ENCODE measurements at regions not wholly inside any gene's neighbourhood (a gene's known extent, or its start where the extent isn't known, plus 50 kb on each side); places are given as distances from the start of the nearest gene placed in this dataset.
A peak's percentile ranks its signal among the peaks of the same experiment; 100 is the strongest.
"Not testable (repeated sequence)": the region's sequence is repeated elsewhere in the genome, so short reads cannot be mapped to it uniquely, and the experiment has no call there.

GRCh38 chr22:16090991-16091390 is 401.2 kb downstream of the POTEH start:
- H3K4me2 ChIP-seq (ENCODE audit: low read length); H3K27ac ChIP-seq (ENCODE audit: low read depth, low read length, poor library complexity, severe bottlenecking); POLR2A ChIA-PET; H3K36me3 ChIP-seq (ENCODE audit: insufficient read depth, low read length); H4K20me1 ChIP-seq (ENCODE audit: insufficient read depth, low read length); H2AFZ ChIP-seq (ENCODE audit: low read length); H3K9me3 ChIP-seq (ENCODE audit: low read length); H3K79me2 ChIP-seq (ENCODE audit: insufficient read depth, low read depth, low read length); H3K4me1 ChIP-seq (ENCODE audit: insufficient read depth, low read length, poor library complexity, severe bottlenecking); BruUV-seq (replicated peaks); H3K4me3 ChIP-seq (ENCODE audit: low read depth, low read length, poor library complexity, severe bottlenecking); H3K9me2 ChIP-seq (ENCODE audit: insufficient read depth, low read length); CTCF ChIA-PET (ENCODE audit: unreplicated experiment); intact Hi-C loops (cut with micrococcal nuclease; ENCODE audit: unreplicated experiment): not testable (repeated sequence)
- peak; percentile 6 for DNase-seq (ENCODE audit: low spot score)

GRCh38 chr22:16105121-16105520 is 415.3 kb downstream of the POTEH start:
- H3K79me2 ChIP-seq (ENCODE audit: insufficient read depth, low read depth, low read length); H2AFZ ChIP-seq (ENCODE audit: low read length); H4K20me1 ChIP-seq (ENCODE audit: insufficient read depth, low read length); POLR2A ChIA-PET; H3K9me2 ChIP-seq (ENCODE audit: insufficient read depth, low read length); H3K27ac ChIP-seq (ENCODE audit: low read depth, low read length, poor library complexity, severe bottlenecking); H3K4me1 ChIP-seq (ENCODE audit: insufficient read depth, low read length, poor library complexity, severe bottlenecking); H3K4me3 ChIP-seq (ENCODE audit: low read depth, low read length, poor library complexity, severe bottlenecking); BruUV-seq (replicated peaks); DNase-seq (ENCODE audit: low spot score); CTCF ChIA-PET (ENCODE audit: unreplicated experiment); H3K36me3 ChIP-seq (ENCODE audit: insufficient read depth, low read length); H3K4me2 ChIP-seq (ENCODE audit: low read length); intact Hi-C loops (cut with micrococcal nuclease; ENCODE audit: unreplicated experiment); H3K9me3 ChIP-seq (ENCODE audit: low read length): not testable (repeated sequence)

- H3K27ac ChIP-seq (ENCODE audit: low read depth, low read length, poor library complexity, severe bottlenecking); H3K9me2 ChIP-seq (ENCODE audit: insufficient read depth, low read length); H3K79me2 ChIP-seq (ENCODE audit: insufficient read depth, low read depth, low read length); H3K4me1 ChIP-seq (ENCODE audit: insufficient read depth, low read length, poor library complexity, severe bottlenecking); H3K9me3 ChIP-seq (ENCODE audit: low read length); H3K4me2 ChIP-seq (ENCODE audit: low read length); BruUV-seq (replicated peaks); DNase-seq (ENCODE audit: low spot score); intact Hi-C loops (cut with micrococcal nuclease; ENCODE audit: unreplicated experiment); H2AFZ ChIP-seq (ENCODE audit: low read length); H4K20me1 ChIP-seq (ENCODE audit: insufficient read depth, low read length); H3K36me3 ChIP-seq (ENCODE audit: insufficient read depth, low read length); CTCF ChIA-PET (ENCODE audit: unreplicated experiment); POLR2A ChIA-PET; H3K4me3 ChIP-seq (ENCODE audit: low read depth, low read length, poor library complexity, severe bottlenecking): not testable (repeated sequence)
Measured at GRCh38 chr22:16131456-16131855, 441.6 kb downstream of the POTEH start.

- Histone ChIP-seq H4K20me1 (ENCODE audit: insufficient read depth, low read length) (no peaks in the 10 kb centered on the region), H3K36me3 (ENCODE audit: insufficient read depth, low read length) (no peaks in the 10 kb centered on the region), H3K4me2 (ENCODE audit: low read length) (no peak overlapping the region), H3K4me1 (ENCODE audit: insufficient read depth, low read length, poor library complexity, severe bottlenecking) (no peaks in the 10 kb centered on the region), H3K9me2 (ENCODE audit: insufficient read depth, low read length) (no peaks in the 10 kb centered on the region), H2AFZ (ENCODE audit: low read length) (no peak overlapping the region), H3K4me3 (ENCODE audit: low read depth, low read length, poor library complexity, severe bottlenecking) (no peak overlapping the region), H3K27ac (ENCODE audit: low read depth, low read length, poor library complexity, severe bottlenecking) (no peak overlapping the region), H3K9me3 (ENCODE audit: low read length) (no peaks in the 10 kb centered on the region), H3K79me2 (ENCODE audit: insufficient read depth, low read depth, low read length) (no peaks in the 10 kb centered on the region)
- DNase-seq (ENCODE audit: low spot score), result no peak
- TF ChIP-seq CTCF (conservative IDR thresholded peaks at IDR 0.05; ENCODE audit: low read length) (no peak), EZH2phosphoT487 (IDR thresholded peaks at IDR 0.05; ENCODE audit: borderline replicate concordance, low read depth, low read length) (no peak)
- intact Hi-C loops (cut with micrococcal nuclease; ENCODE audit: unreplicated experiment), result no loop called here
- CTCF ChIA-PET (ENCODE audit: unreplicated experiment), result no interaction called here
- POLR2A ChIA-PET, result no interaction called here
- no TSS peak for BruUV-seq (replicated peaks)
Measured at GRCh38 chr22:16131918-16132317, 442.1 kb downstream of the POTEH start.

- POLR2A ChIA-PET; CTCF ChIA-PET (ENCODE audit: unreplicated experiment); H3K79me2 ChIP-seq (ENCODE audit: insufficient read depth, low read depth, low read length); BruUV-seq (replicated peaks); DNase-seq (ENCODE audit: low spot score); H3K9me3 ChIP-seq (ENCODE audit: low read length); H3K4me1 ChIP-seq (ENCODE audit: insufficient read depth, low read length, poor library complexity, severe bottlenecking); H2AFZ ChIP-seq (ENCODE audit: low read length); H3K4me3 ChIP-seq (ENCODE audit: low read depth, low read length, poor library complexity, severe bottlenecking); H3K4me2 ChIP-seq (ENCODE audit: low read length); intact Hi-C loops (cut with micrococcal nuclease; ENCODE audit: unreplicated experiment); H4K20me1 ChIP-seq (ENCODE audit: insufficient read depth, low read length); H3K36me3 ChIP-seq (ENCODE audit: insufficient read depth, low read length); H3K27ac ChIP-seq (ENCODE audit: low read depth, low read length, poor library complexity, severe bottlenecking); H3K9me2 ChIP-seq (ENCODE audit: insufficient read depth, low read length): not testable (repeated sequence)
Measured at GRCh38 chr22:16132598-16132997, 442.8 kb downstream of the POTEH start.

GRCh38 chr22:16146101-16146500 is 446.5 kb downstream of the CCT8L2 start:
- BruUV-seq (replicated peaks); H2AFZ ChIP-seq (ENCODE audit: low read length); H3K9me2 ChIP-seq (ENCODE audit: insufficient read depth, low read length); H4K20me1 ChIP-seq (ENCODE audit: insufficient read depth, low read length); H3K9me3 ChIP-seq (ENCODE audit: low read length); CTCF ChIA-PET (ENCODE audit: unreplicated experiment); H3K79me2 ChIP-seq (ENCODE audit: insufficient read depth, low read depth, low read length); POLR2A ChIA-PET; H3K4me3 ChIP-seq (ENCODE audit: low read depth, low read length, poor library complexity, severe bottlenecking); H3K36me3 ChIP-seq (ENCODE audit: insufficient read depth, low read length); intact Hi-C loops (cut with micrococcal nuclease; ENCODE audit: unreplicated experiment): not testable (repeated sequence)
- Histone ChIP-seq H3K4me2 (ENCODE audit: low read length) (peak overlapping the region; percentile 19; the same call in 1 of the 2 replicates), H3K4me1 (ENCODE audit: insufficient read depth, low read length, poor library complexity, severe bottlenecking) (peaks cover 33% of the 10 kb centered on the region), H3K27ac (ENCODE audit: low read depth, low read length, poor library complexity, severe bottlenecking) (peak overlapping the region; percentile 93)
- peak; percentile 59 for DNase-seq (ENCODE audit: low spot score)
